ENCODE measurements at regions not wholly inside any gene's neighbourhood (a gene's known extent, or its start where the extent isn't known, plus 50 kb on each side); places are given as distances from the start of the nearest gene placed in this dataset.

GRCh38 chr2:19786408-19787058, 115.2 kb downstream of the TTC32 start:
- no peaks in the 10 kb centered on the region for H3K9me3 ChIP-seq (ENCODE audit: control insufficient read depth, low read depth, low read length)
- no peak overlapping the region for H3T11ph ChIP-seq (ENCODE audit: low read length)
- H4K8ac ChIP-seq (replicated peaks; ENCODE audit: insufficient read length, low read depth, low read length), result no peak overlapping the region
- no peaks in the 10 kb centered on the region; the same call in 1 of the 2 replicates for H3K27me3 ChIP-seq (ENCODE audit: insufficient read depth, low read length)
- no peak for DNase-seq
- no peak overlapping the region for H3K14ac ChIP-seq (ENCODE audit: insufficient read depth, low read length)
- H3K56ac ChIP-seq (ENCODE audit: insufficient read length, low read depth, low read length), result no peak overlapping the region
- no peaks in the 10 kb centered on the region for H3K23me2 ChIP-seq (ENCODE audit: insufficient read length, low read depth, low read length, poor library complexity, severe bottlenecking)
- Mint-ChIP-seq H3K4me1 (peaks cover 19 to 24% of the 10 kb centered on the region in 2 experiments), H3K4me3 (no peak overlapping the region), H3K27me3 (ENCODE audit: low read depth) (peaks cover 8% of the 10 kb centered on the region), H3K27ac (peak overlapping the region in 2 of 3 experiments; percentile 23 to 30; a peak in 4 of 7 replicates), H3K9me3 (no peaks in the 10 kb centered on the region), H3K36me3 (ENCODE audit: insufficient read depth in 1 of 3, low read depth in 3 of 3) (no peaks in the 10 kb centered on the region; a peak in 2 of 7 replicates)
- H3K4me2 ChIP-seq (ENCODE audit: insufficient read depth, insufficient read length, low read length), result no peak overlapping the region
- H3K27ac ChIP-seq (ENCODE audit: insufficient read length, low read depth, low read length), result no peak overlapping the region
- H4K91ac ChIP-seq (ENCODE audit: insufficient read length, low read depth, low read length), result no peak overlapping the region
- no peak overlapping the region for H2BK15ac ChIP-seq (ENCODE audit: low read depth, low read length)
- no peaks in the 10 kb centered on the region for H3K79me1 ChIP-seq (ENCODE audit: insufficient read depth, low read depth, low read length, poor library complexity, severe bottlenecking)
- no peak overlapping the region for H3K18ac ChIP-seq (ENCODE audit: insufficient read length, low read depth, low read length)
- no peak overlapping the region for H3K23ac ChIP-seq (ENCODE audit: insufficient read length, low read depth, low read length)
- H2BK12ac ChIP-seq (ENCODE audit: insufficient read length, low read depth, low read length), result no peak overlapping the region
- no peak overlapping the region for H2BK20ac ChIP-seq (ENCODE audit: low read depth, low read length, poor library complexity, severe bottlenecking)
- no peak overlapping the region for H4K5ac ChIP-seq (ENCODE audit: insufficient read length, low read depth, low read length)
- no peak overlapping the region for H3K4ac ChIP-seq (ENCODE audit: low read depth, low read length)
- TF ChIP-seq CTCF (conservative IDR thresholded peaks at IDR 0.05), result no peak
- no peaks in the 10 kb centered on the region for H3K79me2 ChIP-seq (ENCODE audit: insufficient read depth, low read length)
- H4K20me1 ChIP-seq (ENCODE audit: control insufficient read depth, insufficient read depth, insufficient read length), result no peaks in the 10 kb centered on the region
- no CpG with 5 or more reads among the region's 5 CpGs for WGBS (ENCODE audit: extremely low coverage, insufficient read length, low lambda C conversion rate)
- H2BK120ac ChIP-seq (ENCODE audit: low read depth, low read length, poor library complexity, severe bottlenecking), result no peak overlapping the region
- peaks cover 9% of the 10 kb centered on the region; the same call in 1 of the 2 replicates for H3K4me1 ChIP-seq (ENCODE audit: insufficient read depth, low read length)
- no peak overlapping the region for H3K9ac ChIP-seq (ENCODE audit: extremely low read depth, insufficient read length, low read length)
- H2AK5ac ChIP-seq (ENCODE audit: insufficient read length, low read length), result no peak overlapping the region
- H2AFZ ChIP-seq (ENCODE audit: low read length), result no peak overlapping the region
- H2BK5ac ChIP-seq (ENCODE audit: insufficient read length, low read length), result no peak overlapping the region

Data from H9 (cell line).